HUES48 (cell line): ENCODE measurements at regions not wholly inside any gene's neighbourhood (a gene's known extent, or its start where the extent isn't known, plus 50 kb on each side); places are given as distances from the start of the nearest gene placed in this dataset.
"Not testable (repeated sequence)": the region's sequence is repeated elsewhere in the genome, so short reads cannot be mapped to it uniquely, and the experiment has no call there.

Experiments used
- H3K27ac ChIP-seq: one replicate; pipeline ENCODE4 v1.7.0; 2013; ENCODE audit warnings: low read depth, low read length, inconsistent platforms
- H3K27me3 ChIP-seq: 2 replicates; pipeline ENCODE4 v1.6.1; 2013; ENCODE audit warnings: mild to moderate bottlenecking, low read length; ENCODE audit not compliant: control insufficient read depth, insufficient read depth
- H3K36me3 ChIP-seq: 2 replicates; pipeline ENCODE4 v1.6.1; 2013; ENCODE audit warnings: low read length; ENCODE audit not compliant: control insufficient read depth, insufficient read depth
- H3K4me1 ChIP-seq: 2 replicates; pipeline ENCODE4 v1.6.1; 2013; ENCODE audit warnings: mild to moderate bottlenecking, low read length; ENCODE audit not compliant: control insufficient read depth, insufficient read depth
- H3K4me3 ChIP-seq: 2 replicates; pipeline ENCODE4 v1.5.1; 2013; ENCODE audit warnings: mild to moderate bottlenecking, low read depth, low read length
- H3K9ac ChIP-seq: 2 replicates; pipeline ENCODE4 v1.6.1; 2013; ENCODE audit warnings: mild to moderate bottlenecking, low read depth, low read length, moderate library complexity
- H3K9me3 ChIP-seq: 2 replicates; pipeline ENCODE4 v1.6.1; 2013; ENCODE audit warnings: low read length; ENCODE audit not compliant: control insufficient read depth, insufficient read depth

DNA sequence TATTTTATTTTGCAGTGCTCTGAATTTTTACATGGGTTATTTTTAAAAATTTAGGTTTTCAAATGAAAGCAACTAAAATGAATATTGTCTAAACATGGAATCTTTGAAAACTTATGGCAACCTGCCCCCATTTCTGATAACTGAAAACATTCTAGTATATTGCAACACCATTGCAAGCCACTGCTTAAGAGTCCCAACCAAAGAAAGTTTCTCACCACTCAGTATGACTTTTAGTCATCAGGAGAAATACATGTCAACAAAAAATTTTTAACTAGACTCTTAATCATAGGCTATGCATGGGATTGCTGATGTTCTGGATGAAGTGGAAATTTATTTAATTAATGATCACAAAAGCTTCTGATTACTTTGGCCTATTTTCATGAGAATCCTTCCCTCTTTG, 112.1 kb downstream of the TNFSF18 start:
- Histone ChIP-seq H3K9me3 (no peaks in the 10 kb centered on the region), H3K4me1 (no peaks in the 10 kb centered on the region), H3K4me3 (no peak overlapping the region), H3K27me3 (no peaks in the 10 kb centered on the region), H3K36me3 (no peaks in the 10 kb centered on the region), H3K27ac (no peak overlapping the region), H3K9ac (no peak overlapping the region)

DNA sequence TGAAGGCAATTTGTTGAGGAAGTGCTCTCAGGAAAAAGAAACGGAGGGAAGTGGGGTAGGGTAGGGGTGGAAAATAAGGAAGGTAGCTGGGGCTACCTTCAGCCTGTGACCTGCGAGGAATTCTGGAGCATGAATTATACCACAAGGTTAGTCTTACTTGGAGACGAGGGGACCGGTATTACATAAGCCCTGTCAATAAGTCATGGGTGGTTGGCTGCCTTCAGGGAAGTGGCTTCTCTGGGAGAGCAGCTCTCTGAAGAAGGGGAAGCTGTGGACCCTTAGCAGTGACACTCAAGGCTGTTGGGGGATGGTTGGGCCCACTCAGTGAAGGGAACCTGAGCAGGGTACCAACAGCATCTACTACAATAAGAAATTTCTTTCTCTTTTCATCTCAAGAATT, 111.3 kb downstream of the TNFSF18 start:
- H3K27ac ChIP-seq: no peak overlapping the region
- no peak overlapping the region for H3K4me3 ChIP-seq
- no peaks in the 10 kb centered on the region for H3K9me3 ChIP-seq
- H3K4me1 ChIP-seq: no peaks in the 10 kb centered on the region
- H3K9ac ChIP-seq: no peak overlapping the region
- H3K36me3 ChIP-seq: no peaks in the 10 kb centered on the region
- no peaks in the 10 kb centered on the region for H3K27me3 ChIP-seq

DNA sequence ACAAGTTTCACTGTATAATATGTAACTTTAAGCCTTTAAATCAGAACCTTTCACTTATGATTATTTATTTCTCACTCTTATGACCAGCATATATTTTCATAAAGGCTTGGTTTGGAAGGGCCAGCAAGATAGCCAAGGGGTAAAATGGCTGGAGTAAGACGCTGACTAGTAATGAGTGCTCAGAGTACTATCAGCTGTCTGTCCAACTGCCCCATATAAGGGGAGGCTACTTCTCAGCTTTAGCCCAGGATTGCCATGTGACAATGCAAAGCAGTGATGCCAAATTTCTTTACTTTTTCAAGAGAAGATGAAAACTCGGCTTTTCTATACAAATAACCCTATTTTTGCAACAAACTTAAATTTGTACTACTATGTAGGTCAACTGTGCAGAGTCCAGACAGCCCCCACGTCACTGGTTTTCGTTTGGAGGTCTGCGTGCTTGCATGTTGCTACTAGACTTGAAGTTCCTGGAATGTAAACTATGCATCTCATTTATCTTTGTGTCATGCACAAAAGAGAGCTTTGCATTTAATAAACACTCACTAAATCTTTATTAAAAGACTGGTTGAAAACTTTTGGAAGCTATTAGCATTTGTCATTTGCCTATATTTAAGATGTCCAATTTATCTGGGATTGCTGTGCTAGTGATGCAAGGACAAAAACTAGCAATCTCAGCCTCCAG, 110.4 kb downstream of the TNFSF18 start:
- Histone ChIP-seq H3K4me3 (no peak overlapping the region), H3K9ac (no peak overlapping the region), H3K27me3 (no peaks in the 10 kb centered on the region), H3K9me3 (no peaks in the 10 kb centered on the region), H3K4me1 (no peaks in the 10 kb centered on the region), H3K27ac (no peak overlapping the region), H3K36me3 (no peaks in the 10 kb centered on the region)

DNA sequence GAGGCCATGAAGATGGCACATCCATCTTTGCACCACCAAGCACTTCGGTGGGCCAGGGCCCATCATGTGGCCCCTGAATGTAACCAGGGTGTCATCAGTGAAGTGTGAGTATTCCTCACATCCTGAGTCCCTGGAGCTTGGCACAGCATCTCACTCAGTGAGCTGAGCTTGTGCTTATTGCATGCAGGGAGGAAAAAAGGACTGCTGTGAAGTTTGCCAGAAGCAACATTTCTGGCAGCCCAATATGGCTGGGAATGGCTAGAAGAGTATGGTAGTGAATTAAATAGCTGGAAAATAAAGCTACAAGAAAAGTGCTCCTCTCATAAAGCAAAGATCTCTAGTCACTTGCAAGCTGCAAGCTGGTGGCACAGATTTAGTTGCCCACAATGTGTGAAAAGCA, 109.3 kb downstream of the TNFSF18 start:
- H3K27me3 ChIP-seq: no peaks in the 10 kb centered on the region
- H3K4me3 ChIP-seq: no peak overlapping the region
- no peaks in the 10 kb centered on the region for H3K36me3 ChIP-seq
- no peak overlapping the region for H3K27ac ChIP-seq
- no peaks in the 10 kb centered on the region for H3K9me3 ChIP-seq
- H3K4me1 ChIP-seq: 0 out of 2 replicates have a peak, but pooled peaks cover 3% of the 10 kb centered on the region
- no peak overlapping the region for H3K9ac ChIP-seq

DNA sequence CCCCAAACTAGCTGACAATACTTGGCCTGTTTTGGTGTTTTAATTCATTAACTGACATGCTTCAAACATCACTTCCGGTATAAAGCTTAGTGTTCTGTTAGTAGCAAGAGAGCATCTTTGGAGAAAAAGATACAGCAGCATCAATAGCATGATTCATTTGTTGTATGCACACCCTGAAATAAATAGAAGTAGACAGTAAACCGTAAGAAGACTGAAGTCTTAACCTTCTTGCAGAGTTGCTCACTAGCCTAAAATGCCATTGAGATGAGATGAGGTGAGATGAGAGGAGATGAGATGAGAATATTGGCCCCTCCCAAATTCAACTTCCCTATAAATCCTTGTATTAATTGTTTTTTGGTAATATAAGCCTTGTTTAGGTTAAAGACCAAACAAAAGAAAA, 108.8 kb downstream of the TNFSF18 start:
- H3K27ac ChIP-seq: no peak overlapping the region
- no peaks in the 10 kb centered on the region for H3K27me3 ChIP-seq
- no peaks in the 10 kb centered on the region for H3K9me3 ChIP-seq
- no peaks in the 10 kb centered on the region for H3K36me3 ChIP-seq
- H3K4me1 ChIP-seq: 0 out of 2 replicates have a peak, but pooled peaks cover 3% of the 10 kb centered on the region
- H3K4me3 ChIP-seq: no peak overlapping the region
- no peak overlapping the region for H3K9ac ChIP-seq

DNA sequence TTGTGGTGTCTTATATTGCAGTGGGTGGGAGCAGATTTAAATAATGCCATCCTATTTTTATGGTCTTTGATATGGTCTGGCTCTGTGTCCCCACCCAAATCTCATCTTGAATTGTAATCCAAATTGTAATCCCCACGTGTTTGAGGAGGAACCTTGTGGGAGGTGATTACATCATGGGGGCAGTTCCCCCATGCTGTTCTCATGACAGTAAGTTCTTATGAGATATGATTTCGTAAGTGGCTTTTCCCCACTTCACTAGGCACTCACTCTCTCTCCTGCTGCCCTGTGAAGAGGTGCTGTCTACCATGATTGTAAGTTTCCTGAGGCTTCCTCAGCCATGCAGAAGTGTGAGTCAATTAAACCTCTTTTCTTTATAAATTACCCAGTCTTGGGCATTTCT, 107.6 kb downstream of the TNFSF18 start:
- H3K27ac ChIP-seq, H3K36me3 ChIP-seq, H3K9ac ChIP-seq, H3K4me3 ChIP-seq, H3K9me3 ChIP-seq, H3K4me1 ChIP-seq, H3K27me3 ChIP-seq: not testable (repeated sequence)

DNA sequence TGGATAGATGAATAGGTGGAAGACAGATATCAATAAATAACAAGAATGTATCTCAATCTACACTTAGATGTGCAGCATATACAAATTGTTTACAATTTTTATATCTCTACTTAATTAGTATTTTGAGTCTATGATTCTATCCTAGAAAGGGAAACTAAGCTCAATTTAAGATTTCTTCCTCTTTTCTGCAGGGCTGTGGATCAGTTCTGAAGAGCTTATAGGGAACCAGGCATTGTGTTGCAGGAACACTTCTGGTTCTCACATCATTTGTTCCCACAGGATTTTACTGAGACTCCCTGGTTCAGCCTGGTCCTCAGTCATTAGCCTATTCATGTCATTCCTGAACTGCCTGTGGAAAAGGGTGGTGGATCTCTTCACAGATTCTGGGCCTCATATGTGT, 105.8 kb downstream of the TNFSF18 start:
- H3K36me3 ChIP-seq: no peaks in the 10 kb centered on the region
- H3K27me3 ChIP-seq: no peaks in the 10 kb centered on the region
- H3K27ac ChIP-seq: no peak overlapping the region
- H3K4me3 ChIP-seq: no peak overlapping the region
- no peak overlapping the region for H3K9ac ChIP-seq
- H3K9me3 ChIP-seq: no peaks in the 10 kb centered on the region
- 0 out of 2 replicates have a peak, but pooled peaks cover 3% of the 10 kb centered on the region for H3K4me1 ChIP-seq

DNA sequence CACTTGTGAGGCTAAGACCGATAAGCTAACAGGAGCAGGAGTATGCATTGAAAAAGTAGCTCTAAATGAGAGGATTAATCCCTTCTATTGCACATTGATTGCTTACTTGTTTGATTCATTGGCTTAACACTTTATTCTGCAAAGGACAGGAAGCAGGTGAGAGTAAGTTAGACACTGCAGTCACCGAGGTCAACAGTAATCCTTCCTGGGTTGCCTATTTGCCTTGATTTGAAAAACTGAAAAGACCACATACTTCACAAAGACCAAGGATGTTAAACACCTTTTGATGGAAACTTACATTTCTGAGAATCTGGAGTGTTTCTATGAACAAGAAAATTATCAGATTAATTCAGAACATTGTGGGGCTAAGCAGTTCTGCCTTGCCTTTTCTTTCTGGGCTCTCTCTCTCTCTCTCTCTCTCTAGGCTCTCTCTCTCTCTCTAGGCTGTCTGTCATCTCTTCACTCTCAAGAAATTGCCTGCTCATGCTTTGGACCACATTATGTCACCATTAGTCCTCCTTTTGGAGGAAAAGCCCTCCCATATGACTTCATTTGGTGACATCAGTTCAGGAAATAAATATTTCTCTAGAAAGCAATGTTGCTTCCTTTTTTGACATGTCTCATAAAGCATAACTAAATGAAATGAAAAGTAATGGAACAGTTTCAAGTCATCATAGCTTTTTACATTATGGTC, 103.8 kb downstream of the TNFSF18 start:
- Histone ChIP-seq H3K4me3 (no peak overlapping the region), H3K4me1 (0 out of 2 replicates have a peak, but pooled peaks cover 3% of the 10 kb centered on the region), H3K9ac (no peak overlapping the region), H3K27me3 (no peaks in the 10 kb centered on the region), H3K27ac (no peak overlapping the region), H3K36me3 (no peaks in the 10 kb centered on the region), H3K9me3 (no peaks in the 10 kb centered on the region)

DNA sequence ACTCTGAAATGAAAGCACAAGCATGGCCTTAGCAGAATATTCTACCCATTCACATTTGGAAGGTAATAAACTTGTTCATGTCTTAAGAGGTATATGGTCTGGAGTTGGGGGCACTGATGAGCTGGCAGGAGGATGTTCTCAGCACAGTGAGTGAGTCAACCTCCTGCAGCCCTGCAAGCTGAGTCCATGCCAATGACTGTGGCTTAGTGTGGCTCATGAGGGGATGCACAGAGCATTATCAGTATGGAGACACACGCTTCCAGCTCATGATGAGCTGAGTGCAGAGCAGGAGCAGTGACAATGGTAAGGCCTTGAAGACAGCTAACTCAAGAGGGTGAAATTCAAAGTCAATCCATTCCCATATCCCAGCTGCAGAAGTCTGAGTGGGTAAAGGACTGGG, 102.3 kb downstream of the TNFSF18 start:
- H3K4me3 ChIP-seq: no peak overlapping the region
- no peaks in the 10 kb centered on the region for H3K27me3 ChIP-seq
- 0 out of 2 replicates have a peak, but pooled peaks cover 3% of the 10 kb centered on the region for H3K4me1 ChIP-seq
- H3K27ac ChIP-seq: no peak overlapping the region
- H3K36me3 ChIP-seq: no peaks in the 10 kb centered on the region
- H3K9ac ChIP-seq: no peak overlapping the region
- no peaks in the 10 kb centered on the region for H3K9me3 ChIP-seq

DNA sequence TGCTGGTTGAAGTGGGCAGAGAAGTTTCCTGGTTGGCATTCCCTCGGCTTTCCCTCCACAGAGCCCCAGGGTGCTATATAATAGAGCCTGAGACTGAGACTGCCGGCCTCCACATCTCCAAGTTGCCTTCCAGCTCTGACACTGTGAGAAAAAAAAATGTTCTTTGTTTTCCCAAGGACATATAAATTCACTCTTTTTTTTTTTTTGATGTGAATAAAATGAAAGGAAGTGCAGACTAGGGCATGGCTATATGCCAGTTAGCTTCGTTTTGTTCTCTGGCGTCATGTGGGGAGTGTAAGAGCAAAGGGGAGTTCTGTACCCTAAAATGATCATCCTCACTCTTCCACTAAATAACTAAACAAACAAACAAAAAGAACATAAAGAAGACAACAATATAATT, 101.6 kb downstream of the TNFSF18 start:
- Histone ChIP-seq H3K36me3 (no peaks in the 10 kb centered on the region), H3K27me3 (no peaks in the 10 kb centered on the region), H3K9ac (no peak overlapping the region), H3K27ac (no peak overlapping the region), H3K4me3 (no peak overlapping the region), H3K4me1 (0 out of 2 replicates have a peak, but pooled peaks cover 3% of the 10 kb centered on the region), H3K9me3 (no peaks in the 10 kb centered on the region)

DNA sequence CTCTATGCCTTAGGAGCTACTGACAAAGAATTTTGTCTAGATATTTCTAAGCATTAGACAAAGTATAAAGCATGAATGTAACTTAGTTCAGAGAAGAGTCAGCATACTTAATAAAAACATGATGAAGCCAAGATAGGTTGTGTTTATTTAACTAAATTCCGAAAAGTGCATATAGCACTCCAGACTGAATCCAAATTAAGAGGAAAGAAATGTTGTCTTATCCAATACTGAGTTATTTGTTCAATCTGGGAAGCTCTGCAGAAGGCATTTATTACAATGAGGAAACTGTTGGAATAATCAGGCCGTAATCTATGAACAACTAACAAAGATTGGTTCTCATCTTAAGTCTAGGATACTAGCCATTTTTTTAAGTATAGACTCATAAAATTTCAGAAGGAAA, 100.2 kb downstream of the TNFSF18 start:
- Histone ChIP-seq H3K36me3 (no peaks in the 10 kb centered on the region), H3K4me1 (0 out of 2 replicates have a peak, but pooled peaks cover 3% of the 10 kb centered on the region), H3K9ac (no peak overlapping the region), H3K9me3 (no peaks in the 10 kb centered on the region), H3K27me3 (no peaks in the 10 kb centered on the region), H3K27ac (no peak overlapping the region), H3K4me3 (no peak overlapping the region)
